Lower leg skin (tissue), 4 donors: ENCODE measurements at regions not wholly inside any gene's neighbourhood (a gene's known extent, or its start where the extent isn't known, plus 50 kb on each side); places are given as distances from the start of the nearest gene placed in this dataset.

Experiments
- DNase-seq, 2 donors: peaks; one replicate each; pipeline ENCODE4 v3.0.0-alpha.2; 2019; ENCODE audit warnings: low spot score in 2 of 2
- H3K4me3 ChIP-seq: fragments of 200-600 bp; sonication (generic); 2 replicates; pipeline ENCODE4 v1.5.1; 2017; ENCODE audit warnings: mild to moderate bottlenecking, low read depth; ENCODE audit not compliant: poor library complexity, severe bottlenecking
- CTCF ChIP-seq, 3 donors: fragments of 450-650 bp; IDR thresholded peaks; one replicate each; pipeline ENCODE4 v1.5.1; 2016; ENCODE audit warnings: antibody characterized with exemption in 3 of 3, mild to moderate bottlenecking in 3 of 3, moderate library complexity in 2 of 3
- POLR2A ChIP-seq, 2 donors: fragments of 450-650 bp; IDR thresholded peaks; one replicate each; pipeline ENCODE4 v1.6.1; 2016 to 2017; ENCODE audit warnings: antibody characterized with exemption in 2 of 2, mild to moderate bottlenecking in 1 of 2, moderate library complexity in 1 of 2
- WGBS, 2 donors: methylation state at CpG; one replicate each; pipeline ENCODE4 v1.1.5; 2018; 5-methylcytosine and 5-hydroxymethylcytosine counted together
- intact Hi-C: fragments of 100-400 bp; cut with DNase I; formaldehyde crosslinking; loops from one replicate; pipeline ENCODE4 v1.15.0; 2023; ENCODE audit warnings: low total_unique reads

GRCh38 chr7:153413199-153413539 is 639.0 kb upstream of the DPP6 start:
- DNase-seq, result no peak
- 90 to 95% methylated on average over 12 of the region's 12 CpGs for WGBS, 2 donors
- TF ChIP-seq POLR2A (IDR thresholded peaks at IDR 0.05) (no peak), CTCF (IDR thresholded peaks at IDR 0.05) (no peak)
- intact Hi-C loops, result no loop called here
- no peak overlapping the region for H3K4me3 ChIP-seq

- DNase-seq, result peak in 1 of 2 donors; percentile 61
- intact Hi-C loops, result no loop called here
- no peak overlapping the region for H3K4me3 ChIP-seq
- 91 to 92% methylated on average over 28 of the region's 28 CpGs for WGBS, 2 donors
- TF ChIP-seq CTCF (IDR thresholded peaks at IDR 0.05) (no peak), POLR2A (IDR thresholded peaks at IDR 0.05) (no peak)
Measured at GRCh38 chr7:153413540-153414287, 638.5 kb upstream of the DPP6 start.

GRCh38 chr7:153414288-153414629 is 637.9 kb upstream of the DPP6 start:
- intact Hi-C loops, result no loop called here
- TF ChIP-seq CTCF (IDR thresholded peaks at IDR 0.05) (no peak), POLR2A (IDR thresholded peaks at IDR 0.05) (no peak)

GRCh38 chr7:153415632-153416031 is 636.6 kb upstream of the DPP6 start:
- peak in 1 of 2 donors; percentile 2 for DNase-seq
- no peak for TF ChIP-seq CTCF (IDR thresholded peaks at IDR 0.05)
- TF ChIP-seq POLR2A (IDR thresholded peaks at IDR 0.05), result no peak
- WGBS, 2 donors, result 76 to 80% methylated on average over 6 of the region's 6 CpGs
- intact Hi-C loops, result no loop called here
- no peak overlapping the region for H3K4me3 ChIP-seq

More at GRCh38 chr7:153414288-153414629, 637.9 kb upstream of the DPP6 start:
- no peak for DNase-seq
- no peak overlapping the region for H3K4me3 ChIP-seq

GRCh38 chr7:153422291-153423209 is 629.6 kb upstream of the DPP6 start:
- 63 to 64% methylated on average over 9 of the region's 9 CpGs for WGBS, 2 donors
- intact Hi-C loops, result no loop called here
- DNase-seq, result no peak
- H3K4me3 ChIP-seq, result no peak overlapping the region
- no peak for TF ChIP-seq POLR2A (IDR thresholded peaks at IDR 0.05)
- TF ChIP-seq CTCF (IDR thresholded peaks at IDR 0.05), result no peak
